Aorta (tissue), 5 donors: ENCODE measurements at regions not wholly inside any gene's neighbourhood (a gene's known extent, or its start where the extent isn't known, plus 50 kb on each side); places are given as distances from the start of the nearest gene placed in this dataset.

ENCODE experiments used
- ATAC-seq: fragments of 200-7000 bp; cut with Tn5 transposase; one replicate; pipeline ENCODE4 v1.9.1; 2022; ENCODE audit warnings: moderate library complexity; ENCODE audit not compliant: low FRiP score
- DNase-seq, 2 donors: peaks; one replicate each; pipeline ENCODE4 v3.0.0-alpha.2; 2020
- H3K27ac ChIP-seq, 2 donors: one replicate each; pipeline ENCODE4 v1.5.1; 2013; ENCODE audit warnings: low read length in 2 of 2, mild to moderate bottlenecking in 2 of 2, moderate library complexity in 2 of 2, control low read depth in 1 of 2, inconsistent platforms in 1 of 2, low read depth in 1 of 2
- H3K27me3 ChIP-seq, 2 donors: one replicate each; pipeline ENCODE4 v1.6.1; 2013; ENCODE audit warnings: control low read depth in 1 of 2, low read length in 1 of 2, mild to moderate bottlenecking in 1 of 2, moderate library complexity in 1 of 2; ENCODE audit not compliant: insufficient read depth in 2 of 2, control insufficient read depth in 1 of 2
- H3K36me3 ChIP-seq, 2 donors: one replicate each; pipeline ENCODE4 v1.6.1; 2013; ENCODE audit warnings: control low read depth in 1 of 2, low read length in 1 of 2, mild to moderate bottlenecking in 1 of 2; ENCODE audit not compliant: insufficient read depth in 2 of 2, control insufficient read depth in 1 of 2
- H3K4me1 ChIP-seq, 2 donors: one replicate each; pipeline ENCODE4 v1.6.1; 2013; ENCODE audit warnings: low read length in 2 of 2, control low read depth in 1 of 2, mild to moderate bottlenecking in 1 of 2, moderate library complexity in 1 of 2; ENCODE audit not compliant: insufficient read depth in 2 of 2, control insufficient read depth in 1 of 2
- H3K4me3 ChIP-seq, 2 donors: one replicate each; pipeline ENCODE4 v1.5.1; 2013; ENCODE audit warnings: low read length in 2 of 2, control low read depth in 1 of 2, mild to moderate bottlenecking in 1 of 2
- H3K9me3 ChIP-seq: one replicate; pipeline ENCODE4 v1.6.1; 2013; ENCODE audit warnings: mild to moderate bottlenecking, low read length; ENCODE audit not compliant: control insufficient read depth
- WGBS, 2 donors: extraction: QIAGEN DNeasy Blood & Tissue Kit; methylation state at CpG; one replicate each; pipeline ENCODE4 v1.1.7; 2013; 5-methylcytosine and 5-hydroxymethylcytosine counted together
- intact Hi-C, 2 donors: fragments of 100-400 bp; cut with DNase I; formaldehyde crosslinking; loops; one replicate each; pipeline versions ENCODE4 v1.14.2 to v1.15.0; 2022
- donor health status: healthy with polysubstance abuse.
- donor health status: Bipolar disorder and iron deficiency.
- donor health status: DM: no; HTN: no; CAD: no.
- donor health status: DM: no; HTN: no; CAD: no.
- donor health status: DM: yes; HTN: yes; CAD: no.

DNA sequence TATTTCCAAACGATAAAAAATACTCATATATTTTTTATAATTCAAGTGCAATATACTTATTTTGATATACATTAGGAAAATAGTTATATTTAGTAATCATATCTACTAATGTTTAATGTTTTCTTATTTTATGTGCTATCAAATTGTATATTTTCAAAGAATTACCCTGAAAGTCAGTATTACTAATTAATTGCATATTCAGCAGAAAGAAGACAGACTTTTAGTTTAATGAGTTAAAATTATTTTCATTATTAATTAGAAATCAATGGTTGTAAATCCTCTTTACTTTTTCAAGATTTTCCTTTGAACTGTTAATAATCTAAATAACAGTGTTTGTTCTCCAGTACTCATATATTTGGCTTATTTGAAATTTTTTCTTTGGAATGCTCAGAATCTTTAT, 181.3 kb upstream of the NDST4 start:
- DNase-seq (no peak), ATAC-seq (no peak)
- no peaks in the 10 kb centered on the region for H3K27me3 ChIP-seq
- H3K27ac ChIP-seq, result no peak overlapping the region
- no peaks in the 10 kb centered on the region for H3K36me3 ChIP-seq
- no peaks in the 10 kb centered on the region for H3K9me3 ChIP-seq
- H3K4me3 ChIP-seq, result no peak overlapping the region
- intact Hi-C loops, result no loop called here
- WGBS, 2 donors, result 73 to 80% methylated on average over 1 of the region's 1 CpG
- H3K4me1 ChIP-seq, result no peaks in the 10 kb centered on the region

DNA sequence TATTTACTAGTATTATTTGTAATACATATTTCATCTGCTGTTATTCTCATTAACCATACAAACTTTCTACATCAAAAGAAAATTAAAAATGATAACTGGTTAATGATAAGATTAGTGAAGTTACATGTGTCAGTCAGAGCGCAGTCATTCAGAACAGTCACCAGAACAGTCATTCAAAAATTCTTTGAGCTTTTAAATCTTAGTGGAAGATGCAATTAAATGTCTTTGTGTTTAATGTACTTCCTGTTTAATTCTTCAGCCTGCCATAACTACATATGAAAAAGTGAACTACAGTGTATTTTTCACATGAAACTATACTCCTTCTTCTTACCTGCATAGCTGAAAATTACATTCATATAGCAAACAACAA, 179.7 kb upstream of the NDST4 start:
- no peak for ATAC-seq
- WGBS, 2 donors, result 85 to 91% methylated on average over 1 of the region's 1 CpG
- no peak for DNase-seq
- Histone ChIP-seq H3K4me3 (no peak overlapping the region), H3K27ac (no peak overlapping the region), H3K9me3 (no peaks in the 10 kb centered on the region), H3K36me3 (no peaks in the 10 kb centered on the region), H3K27me3 (no peaks in the 10 kb centered on the region), H3K4me1 (no peaks in the 10 kb centered on the region)
- intact Hi-C loops, result no loop called here

DNA sequence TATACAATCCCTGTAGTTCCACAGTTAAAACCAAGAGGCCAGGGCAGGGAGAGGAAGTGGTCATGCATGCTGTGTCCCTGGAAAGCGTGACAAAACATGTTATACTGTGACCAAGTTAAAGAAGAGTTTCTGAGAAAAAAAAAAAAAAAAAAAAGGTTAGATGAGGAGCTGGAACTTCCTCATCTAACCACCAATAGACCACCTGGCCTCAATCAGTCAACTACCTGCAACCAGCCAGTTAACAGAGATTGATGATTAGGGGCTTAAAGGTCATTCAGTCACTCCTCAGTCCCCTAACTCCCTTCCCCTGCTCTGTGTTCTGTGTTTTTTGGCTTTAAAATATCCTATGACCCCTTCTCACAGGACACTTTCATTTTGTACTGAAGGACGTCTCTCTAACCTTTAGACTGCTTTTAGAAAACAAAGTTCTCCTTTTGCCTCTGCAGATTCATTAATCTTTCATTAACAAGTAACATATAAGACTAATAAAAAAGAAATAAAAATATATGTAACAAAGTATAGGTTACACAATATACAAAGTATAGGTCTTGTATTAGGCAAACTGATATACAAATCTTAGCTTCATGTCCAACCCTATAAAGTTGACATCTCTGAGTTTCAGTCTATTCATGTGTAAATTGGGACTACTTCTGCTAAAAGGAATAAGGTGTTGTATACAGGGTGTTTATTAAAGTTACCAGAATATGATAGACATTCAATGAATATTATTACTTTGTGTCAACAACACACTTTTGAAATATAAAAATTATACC, 179.1 kb upstream of the NDST4 start:
- DNase-seq, result no peak
- Histone ChIP-seq H3K4me3 (no peak overlapping the region), H3K4me1 (no peaks in the 10 kb centered on the region), H3K36me3 (no peaks in the 10 kb centered on the region), H3K27me3 (no peaks in the 10 kb centered on the region), H3K9me3 (no peaks in the 10 kb centered on the region), H3K27ac (no peak overlapping the region)
- ATAC-seq, result no peak
- 31 to 36% methylated on average over 2 of the region's 2 CpGs for WGBS, 2 donors
- intact Hi-C loops, result no loop called here

DNA sequence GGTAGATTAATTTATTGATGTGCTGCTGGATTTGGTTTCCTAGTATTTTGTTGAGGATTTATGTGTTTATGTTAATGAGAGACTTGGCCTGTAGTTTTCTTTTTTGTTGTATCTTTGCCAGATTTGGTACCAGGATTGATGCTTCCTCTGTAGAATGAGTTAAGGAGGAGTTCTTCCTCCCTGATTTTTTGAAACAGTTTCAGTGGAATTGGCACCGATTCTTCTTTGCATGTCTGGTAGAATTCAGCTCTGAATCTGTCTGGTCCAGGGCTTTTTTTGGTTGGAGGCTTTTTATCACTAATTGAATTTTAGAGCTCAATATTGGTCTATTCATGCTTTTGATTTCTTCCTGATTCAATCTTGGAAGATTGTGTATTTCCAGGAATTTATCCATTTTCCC, 174.0 kb upstream of the NDST4 start:
- no peaks in the 10 kb centered on the region for H3K4me1 ChIP-seq
- H3K27ac ChIP-seq, result no peak overlapping the region
- H3K9me3 ChIP-seq, result no peaks in the 10 kb centered on the region
- H3K4me3 ChIP-seq, result no peak overlapping the region
- no peaks in the 10 kb centered on the region for H3K27me3 ChIP-seq
- intact Hi-C loops, result no loop called here
- no peak for ATAC-seq
- no peaks in the 10 kb centered on the region for H3K36me3 ChIP-seq
- no peak for DNase-seq
- WGBS, 2 donors, result 72 to 78% methylated on average over 1 of the region's 1 CpG

DNA sequence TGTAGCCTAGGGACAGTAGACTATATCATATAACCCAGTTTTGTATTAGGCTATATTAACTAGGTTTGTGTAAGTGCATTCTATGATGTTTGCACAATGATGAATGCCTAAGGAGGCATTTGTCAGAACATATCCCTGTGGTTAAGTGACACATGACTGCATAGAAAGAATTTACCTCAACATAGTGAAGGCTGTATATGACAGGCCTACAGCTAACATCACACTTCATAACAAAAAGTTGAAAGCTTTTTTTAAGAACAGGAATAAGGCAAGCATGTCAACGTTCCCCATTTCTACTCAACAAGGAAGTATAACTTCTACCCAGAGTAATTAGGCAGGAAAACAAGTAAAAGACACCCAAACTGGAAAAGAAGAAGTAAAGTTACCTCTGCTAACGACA, 165.9 kb upstream of the NDST4 start:
- Histone ChIP-seq H3K36me3 (no peaks in the 10 kb centered on the region), H3K27me3 (no peaks in the 10 kb centered on the region), H3K4me1 (no peaks in the 10 kb centered on the region), H3K4me3 (no peak overlapping the region), H3K9me3 (no peaks in the 10 kb centered on the region), H3K27ac (no peak overlapping the region)
- DNase-seq, result no peak
- 57 to 58% methylated on average over 2 of the region's 2 CpGs for WGBS, 2 donors
- intact Hi-C loops, result no loop called here
- ATAC-seq, result no peak

DNA sequence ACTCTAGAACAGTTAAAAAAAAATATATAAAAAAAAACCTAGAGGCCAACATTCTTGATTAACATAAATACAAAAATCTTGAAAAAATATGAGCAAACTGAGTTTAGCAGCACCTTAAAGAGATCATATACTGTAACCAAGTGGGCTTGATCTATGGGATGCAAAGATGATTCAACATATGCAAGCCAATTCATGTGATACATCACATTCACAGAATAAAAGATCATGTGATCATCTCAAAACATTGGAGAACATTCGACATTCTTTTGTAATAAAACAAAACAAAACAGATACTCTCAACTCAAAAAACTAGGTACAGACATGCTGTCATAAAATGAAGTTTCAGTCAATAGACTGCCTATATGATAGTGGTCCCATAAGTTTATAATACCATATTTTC, 165.4 kb upstream of the NDST4 start:
- Histone ChIP-seq H3K27me3 (no peaks in the 10 kb centered on the region), H3K36me3 (no peaks in the 10 kb centered on the region), H3K4me3 (no peak overlapping the region), H3K9me3 (no peaks in the 10 kb centered on the region), H3K27ac (no peak overlapping the region), H3K4me1 (no peaks in the 10 kb centered on the region)
- WGBS, 2 donors, result 51 to 70% methylated on average over 1 of the region's 1 CpG
- intact Hi-C loops, result no loop called here
- DNase-seq (no peak), ATAC-seq (no peak)

DNA sequence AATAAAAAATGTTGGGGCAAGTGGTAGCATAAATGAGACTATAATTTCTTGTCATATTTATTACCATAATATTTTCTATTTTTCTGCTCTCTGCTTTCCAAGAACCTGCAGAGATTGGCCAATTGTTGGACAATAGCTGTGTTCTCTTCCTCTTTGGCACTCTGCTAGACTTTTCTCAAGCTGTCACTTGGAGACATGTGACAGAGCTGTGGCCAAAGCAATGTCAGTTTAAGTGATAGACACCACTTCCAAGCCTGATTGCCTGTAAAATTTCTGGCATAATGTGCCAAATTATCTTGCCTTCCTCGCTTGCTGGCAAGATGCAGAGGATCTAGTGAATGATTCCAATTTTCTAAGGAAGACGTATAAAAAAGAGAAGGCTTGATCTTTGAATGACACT, 162.2 kb upstream of the NDST4 start:
- H3K9me3 ChIP-seq, result no peaks in the 10 kb centered on the region
- H3K4me1 ChIP-seq, result no peaks in the 10 kb centered on the region
- H3K27me3 ChIP-seq, result no peaks in the 10 kb centered on the region
- DNase-seq (no peak), ATAC-seq (no peak)
- no peak overlapping the region for H3K4me3 ChIP-seq
- no peak overlapping the region for H3K27ac ChIP-seq
- H3K36me3 ChIP-seq, result no peaks in the 10 kb centered on the region
- 58% methylated on average over 2 of the region's 2 CpGs for WGBS, 2 donors
- intact Hi-C loops, result no loop called here

DNA sequence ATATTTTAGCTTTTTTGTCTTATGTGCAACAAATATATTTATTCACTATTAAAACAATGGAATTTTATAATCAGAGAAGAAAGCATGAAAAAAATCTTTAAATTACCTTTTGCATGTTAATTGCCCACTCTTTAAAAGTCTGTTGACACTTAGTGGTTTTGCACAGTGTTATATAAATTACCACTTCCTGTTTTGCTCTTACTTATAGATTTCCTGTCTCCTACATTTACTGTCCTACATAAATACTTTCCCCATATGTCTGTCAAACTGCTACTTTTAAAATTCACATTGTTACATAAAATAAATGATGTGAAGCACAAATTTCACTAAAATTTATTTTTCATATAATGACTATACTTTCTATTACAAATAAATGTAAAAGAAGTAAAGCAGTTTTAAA, 161.1 kb upstream of the NDST4 start:
- Histone ChIP-seq H3K36me3 (no peaks in the 10 kb centered on the region), H3K27me3 (no peaks in the 10 kb centered on the region), H3K4me1 (no peaks in the 10 kb centered on the region), H3K9me3 (no peaks in the 10 kb centered on the region), H3K4me3 (no peak overlapping the region), H3K27ac (no peak overlapping the region)
- intact Hi-C loops, result no loop called here
- DNase-seq, result no peak
- no peak for ATAC-seq

DNA sequence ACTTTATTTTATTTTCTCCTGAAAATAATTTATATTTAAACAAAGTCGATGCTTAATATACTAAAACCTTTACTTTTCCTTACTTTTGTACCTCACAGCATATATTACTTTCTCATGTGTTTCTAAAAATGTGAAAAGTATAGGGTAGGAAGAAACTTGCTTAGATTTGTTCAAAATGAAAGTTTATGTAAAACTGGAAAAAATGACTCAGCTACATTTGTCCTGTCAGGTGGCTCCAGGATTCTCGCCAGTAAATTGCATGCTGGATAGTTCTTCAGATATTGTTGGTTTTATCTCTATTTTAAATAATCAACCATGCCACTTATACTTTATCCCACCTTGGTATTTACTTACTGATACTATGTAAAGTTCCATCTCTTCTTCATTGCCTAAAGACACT, 159.2 kb upstream of the NDST4 start:
- intact Hi-C loops, result no loop called here
- H3K27me3 ChIP-seq, result no peaks in the 10 kb centered on the region
- ATAC-seq, result no peak
- no peak overlapping the region for H3K27ac ChIP-seq
- H3K4me1 ChIP-seq, result no peaks in the 10 kb centered on the region
- H3K36me3 ChIP-seq, result no peaks in the 10 kb centered on the region
- DNase-seq, result no peak
- no peak overlapping the region for H3K4me3 ChIP-seq
- no peaks in the 10 kb centered on the region for H3K9me3 ChIP-seq
- 82 to 89% methylated on average over 2 of the region's 2 CpGs for WGBS, 2 donors
